Bronchial epithelial cell (primary cell): ENCODE measurements at regions not wholly inside any gene's neighbourhood (a gene's known extent, or its start where the extent isn't known, plus 50 kb on each side); places are given as distances from the start of the nearest gene placed in this dataset.

Experiments
- DNase-seq: peaks from one replicate; pipeline ENCODE4 v3.0.0-alpha.2; 2010; ENCODE audit warnings: low read depth
- FAIRE-seq: peaks from 2 replicates; lab custom pipeline; 2011; peaks lifted over from hg19 to GRCh38; lab: Jason Lieb, UNC
- H3K27me3 ChIP-seq: 2 replicates; pipeline ENCODE4 v1.5.1; 2011; ENCODE audit warnings: low read length; ENCODE audit not compliant: control insufficient read depth, insufficient read depth
- H3K36me3 ChIP-seq: 2 replicates; pipeline ENCODE4 v1.5.1; 2011; ENCODE audit warnings: low read length; ENCODE audit not compliant: control insufficient read depth, insufficient read depth
- H3K4me3 ChIP-seq: 2 replicates; pipeline ENCODE4 v1.5.1; 2011; ENCODE audit warnings: mild to moderate bottlenecking, low read depth, low read length, control low read depth
- TF ChIP-seq, protein P1 (sequence below): IDR thresholded peaks from 2 replicates; pipeline ENCODE4 v1.5.1; 2011; ENCODE audit warnings: mild to moderate bottlenecking, moderate library complexity, low read length, control low read depth, inconsistent platforms; ENCODE audit not compliant: insufficient read depth, severe bottlenecking

DNA sequence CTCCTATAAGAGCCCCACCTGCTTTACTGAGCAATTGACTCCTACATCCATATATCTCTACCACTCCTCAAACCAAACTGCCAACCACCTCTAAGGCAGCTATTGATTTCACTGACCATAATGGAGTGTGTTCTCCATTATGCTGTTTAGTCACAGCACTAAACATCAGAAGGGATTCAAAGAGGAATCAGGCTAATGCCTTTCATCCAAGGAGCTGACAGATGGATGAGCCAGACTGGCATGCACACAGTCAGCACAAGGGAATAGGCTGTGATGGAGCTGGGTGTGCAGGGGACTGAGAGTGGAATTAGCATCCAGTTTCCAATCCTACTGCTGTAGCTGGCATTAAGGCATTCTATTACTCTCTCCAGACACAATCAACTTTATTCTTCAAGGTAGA lies 88.7 kb upstream of the CCL2 start:
- no peak for FAIRE-seq
- DNase-seq: no peak
- H3K27me3 ChIP-seq: no peaks in the 10 kb centered on the region
- H3K4me3 ChIP-seq: no peak overlapping the region
- no peaks in the 10 kb centered on the region for H3K36me3 ChIP-seq
- TF ChIP-seq, protein P1, sequence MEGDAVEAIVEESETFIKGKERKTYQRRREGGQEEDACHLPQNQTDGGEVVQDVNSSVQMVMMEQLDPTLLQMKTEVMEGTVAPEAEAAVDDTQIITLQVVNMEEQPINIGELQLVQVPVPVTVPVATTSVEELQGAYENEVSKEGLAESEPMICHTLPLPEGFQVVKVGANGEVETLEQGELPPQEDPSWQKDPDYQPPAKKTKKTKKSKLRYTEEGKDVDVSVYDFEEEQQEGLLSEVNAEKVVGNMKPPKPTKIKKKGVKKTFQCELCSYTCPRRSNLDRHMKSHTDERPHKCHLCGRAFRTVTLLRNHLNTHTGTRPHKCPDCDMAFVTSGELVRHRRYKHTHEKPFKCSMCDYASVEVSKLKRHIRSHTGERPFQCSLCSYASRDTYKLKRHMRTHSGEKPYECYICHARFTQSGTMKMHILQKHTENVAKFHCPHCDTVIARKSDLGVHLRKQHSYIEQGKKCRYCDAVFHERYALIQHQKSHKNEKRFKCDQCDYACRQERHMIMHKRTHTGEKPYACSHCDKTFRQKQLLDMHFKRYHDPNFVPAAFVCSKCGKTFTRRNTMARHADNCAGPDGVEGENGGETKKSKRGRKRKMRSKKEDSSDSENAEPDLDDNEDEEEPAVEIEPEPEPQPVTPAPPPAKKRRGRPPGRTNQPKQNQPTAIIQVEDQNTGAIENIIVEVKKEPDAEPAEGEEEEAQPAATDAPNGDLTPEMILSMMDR: no peak

DNA sequence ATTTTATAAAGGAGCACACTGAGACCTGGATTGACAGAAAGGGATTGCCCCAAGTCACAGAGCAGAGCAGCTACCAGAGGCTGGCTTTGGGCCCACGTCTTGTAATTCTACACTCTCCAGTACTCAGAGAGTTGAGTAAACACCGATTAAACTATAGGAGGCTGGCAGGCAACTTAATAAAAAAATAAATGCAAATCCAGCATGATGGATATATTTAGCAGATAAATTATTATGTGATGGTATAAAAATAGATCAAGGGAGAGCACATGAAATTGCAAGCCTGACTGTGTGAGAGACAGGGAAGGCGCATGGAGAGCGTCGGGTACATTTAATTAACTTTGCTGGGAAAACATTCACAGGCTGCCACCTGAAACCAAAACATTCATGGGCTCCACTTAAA lies 87.7 kb upstream of the CCL2 start:
- TF ChIP-seq, protein P1: no peak
- no peaks in the 10 kb centered on the region for H3K36me3 ChIP-seq
- DNase-seq (no peak), FAIRE-seq (no peak)
- H3K27me3 ChIP-seq: no peaks in the 10 kb centered on the region
- H3K4me3 ChIP-seq: no peak overlapping the region

DNA sequence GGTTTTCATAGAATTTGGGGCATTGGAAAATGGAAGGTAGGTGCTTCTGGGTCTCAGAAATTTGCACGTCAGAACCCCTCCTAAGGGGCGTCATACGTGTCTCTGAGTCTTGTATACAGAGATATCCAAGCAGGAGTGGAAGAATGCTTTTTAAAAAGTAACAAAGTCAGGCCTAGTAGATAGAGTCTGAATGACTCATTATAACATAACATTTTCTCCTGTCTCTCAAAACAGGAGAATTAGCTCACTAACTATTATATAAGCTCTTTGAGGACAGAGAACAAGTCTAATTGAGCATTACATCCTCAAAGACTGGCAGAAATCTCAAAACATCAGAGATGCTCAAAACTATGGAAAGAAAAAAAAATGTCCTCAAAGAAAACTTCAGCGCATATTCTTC lies 86.1 kb upstream of the CCL2 start:
- Histone ChIP-seq H3K27me3 (no peaks in the 10 kb centered on the region), H3K4me3 (no peak overlapping the region), H3K36me3 (no peaks in the 10 kb centered on the region)
- no peak for DNase-seq
- FAIRE-seq: no peak
- TF ChIP-seq, protein P1: no peak

DNA sequence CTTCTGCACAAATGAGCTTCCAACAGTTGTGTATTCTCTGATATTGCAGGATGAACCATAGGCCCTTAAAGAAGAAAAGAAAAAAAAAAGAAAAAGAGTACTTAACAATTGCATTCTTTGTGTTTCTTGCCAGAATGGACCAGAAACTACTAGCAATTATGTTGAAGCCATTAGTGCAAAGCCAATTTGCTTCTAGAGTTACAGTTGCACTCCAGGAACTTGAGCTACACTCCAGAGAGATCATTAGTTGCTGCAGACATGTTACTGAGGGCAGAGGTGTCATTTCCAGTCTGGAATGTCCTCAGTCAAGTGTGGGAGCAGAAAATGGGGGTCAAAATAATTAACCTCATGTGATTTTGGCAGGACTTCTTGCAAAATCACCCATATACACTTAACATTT lies 85.6 kb upstream of the CCL2 start:
- DNase-seq (no peak), FAIRE-seq (no peak)
- Histone ChIP-seq H3K27me3 (no peaks in the 10 kb centered on the region), H3K4me3 (no peak overlapping the region), H3K36me3 (no peaks in the 10 kb centered on the region)
- TF ChIP-seq, protein P1: no peak

DNA sequence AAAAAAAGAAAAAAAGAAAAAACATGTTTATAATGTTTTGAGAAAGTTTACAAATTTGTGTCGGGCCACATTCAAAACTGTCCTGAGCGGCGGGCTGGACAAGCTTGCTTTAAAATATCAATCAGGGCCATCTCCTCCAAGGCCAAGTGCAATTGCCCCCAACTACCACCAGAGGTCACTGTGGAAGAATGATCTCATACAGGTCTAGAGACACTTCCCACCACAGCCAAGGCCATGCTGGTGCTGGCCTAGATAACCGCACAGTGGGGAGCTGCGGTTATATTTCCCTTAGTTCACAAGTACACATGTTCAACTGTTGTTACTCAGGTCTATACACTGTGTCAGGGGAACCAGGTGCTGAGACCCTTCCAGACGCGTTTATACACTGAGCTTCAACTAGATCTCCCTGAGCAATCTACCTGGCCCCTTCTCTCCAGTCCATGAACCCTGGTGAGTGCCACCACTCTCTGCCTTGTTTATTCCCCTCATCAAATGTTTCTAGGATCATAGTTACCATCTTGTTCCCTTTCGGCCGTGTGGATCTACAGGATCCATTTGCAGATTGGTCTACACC lies 83.8 kb upstream of the CCL2 start:
- Histone ChIP-seq H3K27me3 (no peaks in the 10 kb centered on the region), H3K4me3 (no peak overlapping the region), H3K36me3 (no peaks in the 10 kb centered on the region)
- TF ChIP-seq, protein P1: peak; percentile 82
- DNase-seq (peak; percentile 44), FAIRE-seq (no peak)

DNA sequence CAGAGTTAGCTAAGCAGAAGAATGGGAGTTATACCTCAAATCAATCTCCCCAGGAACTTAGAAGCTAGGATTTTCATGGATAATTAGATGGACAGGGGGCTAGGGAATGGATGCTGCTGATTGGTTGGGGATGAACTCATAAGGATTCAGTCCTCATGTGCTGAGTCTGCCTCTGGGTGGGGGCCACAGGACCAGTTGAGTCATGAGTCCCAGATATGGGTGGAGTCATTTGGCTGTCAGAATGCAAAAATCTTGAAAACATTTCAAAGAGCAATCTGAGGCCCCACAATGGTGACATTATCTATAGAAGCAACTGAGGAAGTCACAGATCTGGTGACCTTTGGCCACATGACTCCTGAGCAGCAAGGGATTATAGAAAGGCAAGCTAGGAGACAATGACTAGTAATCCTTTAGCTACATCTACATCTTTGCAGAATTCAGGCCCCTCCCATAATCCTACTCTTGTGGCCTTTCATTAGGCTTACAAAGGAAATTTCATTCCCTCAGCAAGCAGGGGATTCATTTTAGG lies 82.6 kb upstream of the CCL2 start:
- Histone ChIP-seq H3K27me3 (no peaks in the 10 kb centered on the region), H3K4me3 (no peak overlapping the region), H3K36me3 (no peaks in the 10 kb centered on the region)
- DNase-seq: no peak
- FAIRE-seq: no peak
- TF ChIP-seq, protein P1: no peak
